Activated naive CD8-positive, alpha-beta T cell treated with anti-CD3 and anti-CD28 coated beads, Interleukin-2, amount 50 U/mL, for 24 hours (primary cell): ENCODE measurements at regions not wholly inside any gene's neighbourhood (a gene's known extent, or its start where the extent isn't known, plus 50 kb on each side); places are given as distances from the start of the nearest gene placed in this dataset.

Source experiments
- ATAC-seq: fragments of 150-1000 bp; cut with Tn5 transposase; one replicate; pipeline ENCODE4 v1.10.0; 2021
- DNase-seq: peaks from one replicate; pipeline ENCODE4 v3.0.0; 2021
- H3K27ac Mint-ChIP-seq: one replicate; pipeline ENCODE4 v1.8.0; 2021; ENCODE audit warnings: mild to moderate bottlenecking, mixed read lengths
- H3K27me3 Mint-ChIP-seq: one replicate; pipeline ENCODE4 v1.8.0; 2021; ENCODE audit warnings: mixed read lengths
- H3K36me3 Mint-ChIP-seq: one replicate; pipeline ENCODE4 v1.8.0; 2021; ENCODE audit warnings: low read depth, mixed read lengths
- H3K4me1 Mint-ChIP-seq: one replicate; pipeline ENCODE4 v1.8.0; 2021; ENCODE audit warnings: mixed read lengths
- H3K4me3 Mint-ChIP-seq: one replicate; pipeline ENCODE4 v1.8.0; 2021; ENCODE audit warnings: mild to moderate bottlenecking, moderate library complexity, mixed read lengths
- H3K9me3 Mint-ChIP-seq: one replicate; pipeline ENCODE4 v1.8.0; 2021; ENCODE audit warnings: mixed read lengths

GRCh38 chr3:36600404-36600803 lies 163.9 kb downstream of the DCLK3 start:
- Mint-ChIP-seq H3K4me3 (no peak overlapping the region), H3K27me3 (peaks cover 12% of the 10 kb centered on the region), H3K36me3 (no peaks in the 10 kb centered on the region), H3K9me3 (no peaks in the 10 kb centered on the region), H3K4me1 (no peaks in the 10 kb centered on the region), H3K27ac (no peak overlapping the region)
- DNase-seq (no peak), ATAC-seq (no peak)
